ENCODE measurements at regions not wholly inside any gene's neighbourhood (a gene's known extent, or its start where the extent isn't known, plus 50 kb on each side); places are given as distances from the start of the nearest gene placed in this dataset.

- no peak for TF ChIP-seq CTCF (IDR thresholded peaks at IDR 0.05)
- no peak for TF ChIP-seq POLR2A (IDR thresholded peaks at IDR 0.05)
- DNase-seq (ENCODE audit: low spot score in 2 of 2) = no peak
- Histone ChIP-seq H3K4me1 (peaks cover 0 to 1% (median 0%) of the 10 kb centered on the region in 4 donors), H3K36me3 (no peaks in the 10 kb centered on the region), H3K9me3 (no peaks in the 10 kb centered on the region), H3K27ac (no peak overlapping the region), H3K4me3 (no peak overlapping the region), H3K27me3 (no peaks in the 10 kb centered on the region)
- WGBS, 2 donors = 89 to 92% methylated on average over 3 of the region's 3 CpGs
Observed at GRCh38 chr6:22008248-22008836, 288.5 kb downstream of the PRL start.

- no peak overlapping the region for H3K27ac ChIP-seq
- 53 to 64% methylated on average over 3 of the region's 3 CpGs for WGBS, 2 donors
- H3K4me1 ChIP-seq = no peaks in the 10 kb centered on the region
- H3K4me3 ChIP-seq = no peak overlapping the region
- no peaks in the 10 kb centered on the region for H3K36me3 ChIP-seq
- H3K9me3 ChIP-seq = no peaks in the 10 kb centered on the region
- no peak for DNase-seq (ENCODE audit: low spot score in 2 of 2)
- H3K27me3 ChIP-seq = no peaks in the 10 kb centered on the region
- TF ChIP-seq EP300 (IDR thresholded peaks at IDR 0.05) = no peak
- TF ChIP-seq POLR2A (IDR thresholded peaks at IDR 0.05) = no peak
- TF ChIP-seq CTCF (IDR thresholded peaks at IDR 0.05) = no peak
Observed at GRCh38 chr6:22010102-22010501, 286.7 kb downstream of the PRL start.

GRCh38 chr6:22015216-22015615, 281.6 kb downstream of the PRL start:
- DNase-seq (ENCODE audit: low spot score in 2 of 2) = no peak
- Histone ChIP-seq H3K9me3 (no peaks in the 10 kb centered on the region), H3K4me3 (no peak overlapping the region), H3K4me1 (no peaks in the 10 kb centered on the region), H3K36me3 (no peaks in the 10 kb centered on the region), H3K27me3 (no peaks in the 10 kb centered on the region), H3K27ac (no peak overlapping the region)
- no peak for TF ChIP-seq POLR2A (IDR thresholded peaks at IDR 0.05)
- no peak for TF ChIP-seq CTCF (IDR thresholded peaks at IDR 0.05)
- TF ChIP-seq EP300 (IDR thresholded peaks at IDR 0.05) = no peak
- 55 to 80% methylated on average over 7 of the region's 7 CpGs for WGBS, 2 donors

GRCh38 chr6:22015944-22016343, 280.9 kb downstream of the PRL start:
- Histone ChIP-seq H3K27ac (no peak overlapping the region), H3K27me3 (no peaks in the 10 kb centered on the region), H3K36me3 (peaks cover 0 to 3% (median 0%) of the 10 kb centered on the region in 3 donors), H3K4me3 (no peak overlapping the region), H3K9me3 (no peaks in the 10 kb centered on the region), H3K4me1 (no peaks in the 10 kb centered on the region)
- DNase-seq (ENCODE audit: low spot score in 2 of 2) = no peak
- TF ChIP-seq EP300 (IDR thresholded peaks at IDR 0.05) = no peak
- no peak for TF ChIP-seq POLR2A (IDR thresholded peaks at IDR 0.05)
- TF ChIP-seq CTCF (IDR thresholded peaks at IDR 0.05) = no peak
- 93% methylated on average over 5 of the region's 5 CpGs for WGBS, 2 donors

GRCh38 chr6:22017272-22017671, 279.6 kb downstream of the PRL start:
- H3K27ac ChIP-seq = no peak overlapping the region
- 41 to 45% methylated on average over 1 of the region's 1 CpG for WGBS, 2 donors
- H3K4me3 ChIP-seq = no peak overlapping the region
- H3K4me1 ChIP-seq = no peaks in the 10 kb centered on the region
- DNase-seq (ENCODE audit: low spot score in 2 of 2) = no peak
- peaks cover 0 to 15% (median 0%) of the 10 kb centered on the region in 3 donors for H3K36me3 ChIP-seq
- peaks cover 0 to 4% (median 0%) of the 10 kb centered on the region in 4 donors for H3K9me3 ChIP-seq
- H3K27me3 ChIP-seq = no peaks in the 10 kb centered on the region
- no peak for TF ChIP-seq CTCF (IDR thresholded peaks at IDR 0.05)
- TF ChIP-seq POLR2A (IDR thresholded peaks at IDR 0.05) = no peak
- no peak for TF ChIP-seq EP300 (IDR thresholded peaks at IDR 0.05)
